MCF 10A (cell line): ENCODE measurements at regions not wholly inside any gene's neighbourhood (a gene's known extent, or its start where the extent isn't known, plus 50 kb on each side); places are given as distances from the start of the nearest gene placed in this dataset.

Experiments
- BruUV-seq: library from RNA; stranded (reverse); fragments of 400-500 nt; replicated peaks from 2 replicates; lab custom pipeline; 2021; lab: Mats Ljungman, UMichigan
- CTCF ChIA-PET: fragments of 300-600 bp; sonication (Branson Sonifier 250); formaldehyde crosslinking; extraction: SDS; loops from one replicate; lab custom pipeline; 2021; ENCODE audit warnings: antibody characterized with exemption, inconsistent platforms; lab: Yijun Ruan, JAX
- POLR2A ChIA-PET: fragments of 300-600, 350-650 bp; sonication (Branson Sonifier 250); formaldehyde crosslinking; extraction: SDS; loops from one replicate; lab custom pipeline; 2020; ENCODE audit warnings: antibody characterized with exemption, inconsistent platforms; lab: Yijun Ruan, JAX
- DNase-seq: peaks from one replicate; pipeline ENCODE4 v3.0.0-alpha.2; 2018; ENCODE audit not compliant: unreplicated experiment
- H3K27ac Mint-ChIP-seq: one replicate; pipeline ENCODE4 v1.8.0; 2022; ENCODE audit warnings: mild to moderate bottlenecking, low read depth, mixed read lengths; ENCODE audit not compliant: unreplicated experiment
- H3K27me3 Mint-ChIP-seq: one replicate; pipeline ENCODE4 v1.8.0; 2022; ENCODE audit warnings: mixed read lengths; ENCODE audit not compliant: insufficient read depth, unreplicated experiment
- H3K36me3 Mint-ChIP-seq: one replicate; pipeline ENCODE4 v1.8.0; 2022; ENCODE audit warnings: mild to moderate bottlenecking, moderate library complexity, mixed read lengths; ENCODE audit not compliant: insufficient read depth, unreplicated experiment
- H3K4me1 Mint-ChIP-seq: one replicate; pipeline ENCODE4 v1.8.0; 2022; ENCODE audit warnings: mixed read lengths; ENCODE audit not compliant: insufficient read depth, unreplicated experiment
- H3K4me3 Mint-ChIP-seq: one replicate; pipeline ENCODE4 v1.8.0; 2022; ENCODE audit warnings: mild to moderate bottlenecking, moderate library complexity, mixed read lengths; ENCODE audit not compliant: unreplicated experiment
- H3K9me3 Mint-ChIP-seq: one replicate; pipeline ENCODE4 v1.8.0; 2022; ENCODE audit warnings: mixed read lengths; ENCODE audit not compliant: unreplicated experiment
- CTCF ChIP-seq: fragments of 200-600 bp; IDR thresholded peaks from one replicate; pipeline ENCODE4 v1.8.0; 2022; ENCODE audit warnings: antibody characterized with exemption, mild to moderate bottlenecking; ENCODE audit not compliant: unreplicated experiment
- intact Hi-C: fragments of 100-400 bp; cut with micrococcal nuclease; formaldehyde crosslinking; loops from 2 replicates; pipeline ENCODE4 v1.14.1; 2022

GRCh38 chr1:29829448-29830344, 593.4 kb downstream of the PTPRU start:
- H3K27me3 Mint-ChIP-seq, result peaks cover 37% of the 10 kb centered on the region
- H3K4me1 Mint-ChIP-seq, result no peaks in the 10 kb centered on the region
- ChIA-PET CTCF (no interaction called here), POLR2A (no interaction called here)
- intact Hi-C loops, result no loop called here
- TF ChIP-seq CTCF, result no peak
- no peak for DNase-seq
- no peak overlapping the region for H3K27ac Mint-ChIP-seq
- H3K4me3 Mint-ChIP-seq, result no peak overlapping the region
- H3K36me3 Mint-ChIP-seq, result no peaks in the 10 kb centered on the region
- no TSS peak for BruUV-seq
- H3K9me3 Mint-ChIP-seq, result no peaks in the 10 kb centered on the region

- no peak overlapping the region for H3K27ac Mint-ChIP-seq
- no peaks in the 10 kb centered on the region for H3K4me1 Mint-ChIP-seq
- H3K9me3 Mint-ChIP-seq, result no peaks in the 10 kb centered on the region
- H3K36me3 Mint-ChIP-seq, result no peaks in the 10 kb centered on the region
- ChIA-PET CTCF (interaction anchor here (0.8 to 1.0 kb wide), 2 partner anchors 36 to 126 kb away, joined by 3 to 4 read pairs; no protein-coding TSS in a partner anchor), POLR2A (no interaction called here)
- H3K4me3 Mint-ChIP-seq, result no peak overlapping the region
- peaks cover 37% of the 10 kb centered on the region for H3K27me3 Mint-ChIP-seq
- TF ChIP-seq CTCF, result no peak
- DNase-seq, result no peak
- no TSS peak for BruUV-seq
- intact Hi-C loops, result no loop called here
Observed at GRCh38 chr1:29828526-29829447, 592.5 kb downstream of the PTPRU start.

- H3K9me3 Mint-ChIP-seq, result no peaks in the 10 kb centered on the region
- no peak for TF ChIP-seq CTCF
- H3K36me3 Mint-ChIP-seq, result no peaks in the 10 kb centered on the region
- ChIA-PET CTCF (interaction anchor here (0.8 to 1.0 kb wide), 2 partner anchors 35 to 125 kb away, joined by 3 to 4 read pairs; no protein-coding TSS in a partner anchor), POLR2A (no interaction called here)
- no peak for DNase-seq
- no peak overlapping the region for H3K4me3 Mint-ChIP-seq
- H3K27me3 Mint-ChIP-seq, result peaks cover 34% of the 10 kb centered on the region
- no peaks in the 10 kb centered on the region for H3K4me1 Mint-ChIP-seq
- no peak overlapping the region for H3K27ac Mint-ChIP-seq
- BruUV-seq, result no TSS peak
- intact Hi-C loops, result no loop called here
Observed at GRCh38 chr1:29827801-29828525, 591.6 kb downstream of the PTPRU start.
